NCI-H345 treated with DMSO at 0.1 percent for 48 hours (cell line): ENCODE measurements at regions not wholly inside any gene's neighbourhood (a gene's known extent, or its start where the extent isn't known, plus 50 kb on each side); places are given as distances from the start of the nearest gene placed in this dataset.

ENCODE experiments used
- DNase-seq: peaks from one replicate; lab custom pipeline; 2025; ENCODE audit not compliant: unreplicated experiment; lab: John Stamatoyannopoulos, UW

DNA sequence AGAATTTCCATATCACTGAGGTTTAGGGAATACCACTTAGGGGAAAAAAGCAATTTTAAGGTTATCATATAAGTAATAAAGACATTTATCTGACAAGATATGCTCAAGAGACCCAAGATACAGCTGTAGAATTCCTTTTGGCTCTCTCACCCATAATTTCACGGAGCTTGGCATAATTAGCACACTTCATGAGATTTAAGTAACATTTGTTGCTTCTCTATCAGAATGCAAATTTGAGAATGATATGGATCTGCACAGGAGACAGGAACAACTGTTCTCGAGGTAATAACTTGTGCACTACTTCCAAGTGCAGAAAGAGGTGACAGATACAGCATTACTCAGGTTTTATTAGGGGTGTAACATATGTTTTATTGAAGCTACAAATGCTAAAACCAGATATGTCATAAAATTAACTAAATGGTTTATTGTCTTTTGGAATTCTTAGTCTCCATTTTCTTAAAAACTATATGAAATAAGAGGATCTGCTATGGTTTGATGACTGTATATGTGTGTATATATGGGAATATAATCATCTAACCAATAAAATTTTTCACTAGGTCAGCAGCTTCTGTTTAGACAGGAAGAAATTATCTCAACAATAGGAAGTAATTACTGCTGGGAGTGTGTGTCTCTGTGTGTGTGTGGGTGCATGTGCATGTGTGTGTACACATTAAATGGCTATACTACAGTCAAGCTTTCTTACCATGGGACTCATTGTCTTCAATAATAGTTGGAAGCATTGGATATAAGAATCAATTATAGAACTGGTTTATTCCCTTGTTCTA is 401.3 kb downstream of the PCDH17 start:
- no peak for DNase-seq

DNA sequence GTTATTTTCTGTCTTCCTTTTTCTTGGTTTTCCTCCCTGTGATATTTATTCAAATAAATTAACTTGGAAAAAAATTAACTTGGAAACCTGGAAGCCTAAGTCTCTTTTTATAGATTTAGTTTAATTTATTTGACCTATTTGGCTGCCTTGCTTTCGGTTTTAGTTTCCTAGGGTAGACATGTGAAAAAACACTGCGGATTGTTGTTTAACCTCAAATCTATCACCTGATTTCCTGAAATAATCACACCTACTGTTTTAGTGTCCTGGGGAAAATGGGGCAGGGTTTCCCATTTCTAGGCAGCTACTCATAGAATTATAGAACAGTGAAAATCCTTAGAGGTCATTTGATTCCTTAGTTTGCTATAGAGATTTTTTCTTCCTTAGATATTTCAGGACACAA is 412.4 kb downstream of the PCDH17 start:
- no peak for DNase-seq

DNA sequence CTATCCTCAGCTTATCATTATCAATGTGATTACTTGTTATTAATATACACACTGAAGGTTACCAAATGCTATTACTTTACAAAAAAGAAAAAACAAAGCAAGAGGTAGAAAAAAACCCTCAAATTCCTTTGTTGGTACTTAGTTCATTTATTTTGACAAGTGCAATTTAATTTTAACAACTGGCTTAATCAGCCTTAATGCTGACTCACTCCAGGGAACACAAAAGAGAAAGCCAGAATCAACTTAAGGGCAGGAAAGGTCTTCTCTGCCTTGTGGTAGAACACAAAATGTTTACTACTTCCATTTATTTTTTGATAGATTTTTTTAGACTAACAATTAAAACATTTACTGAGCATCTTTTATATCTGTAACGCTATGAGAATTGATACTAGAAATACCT is 417.1 kb downstream of the PCDH17 start:
- no peak for DNase-seq

DNA sequence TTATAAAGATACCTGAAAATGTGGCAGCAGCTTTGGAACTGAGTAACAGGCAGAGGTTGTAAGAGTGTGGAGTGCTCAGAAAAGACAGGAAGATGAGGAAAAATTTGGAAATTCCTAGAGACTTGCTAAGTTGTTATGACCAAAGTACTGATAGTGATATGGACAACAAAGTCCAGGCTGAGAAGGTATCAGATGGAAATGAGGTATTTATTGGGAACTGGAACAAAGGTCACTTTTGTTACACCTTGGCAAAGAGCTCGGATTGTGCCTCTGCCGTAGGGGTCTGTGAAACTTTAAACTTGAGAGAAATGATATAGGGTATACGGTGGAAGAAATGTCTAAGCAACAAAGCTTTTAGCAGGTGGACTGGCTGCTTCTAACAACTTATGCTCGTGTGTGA is 419.9 kb downstream of the PCDH17 start:
- no peak for DNase-seq

DNA sequence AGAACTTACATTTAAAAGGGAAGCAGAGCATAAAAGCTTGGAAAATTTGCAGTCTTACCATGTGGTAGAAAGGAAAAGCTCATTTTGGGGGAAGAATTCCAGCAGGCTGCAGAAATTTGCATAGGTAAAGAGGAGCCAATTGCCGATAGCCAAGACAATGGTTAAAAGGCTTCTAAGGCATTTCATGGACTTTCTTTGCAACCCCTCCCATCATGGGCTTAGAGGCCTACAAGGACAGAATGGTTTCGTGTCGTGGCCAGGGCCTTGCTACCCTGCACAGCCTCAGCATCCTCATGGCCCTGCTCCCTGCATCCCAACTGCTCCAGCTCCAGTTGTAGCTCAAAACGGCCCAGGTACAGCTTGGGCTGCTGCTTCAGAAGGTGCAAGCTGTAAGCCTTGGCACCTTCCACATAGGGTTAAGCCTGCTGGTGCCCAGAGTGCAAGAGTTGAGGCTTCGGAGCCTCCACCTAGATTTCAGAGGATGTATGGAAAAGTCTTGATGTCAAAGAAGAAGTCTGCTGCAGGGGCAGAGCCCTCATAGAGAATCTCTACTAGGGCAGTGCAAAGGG is 420.3 kb downstream of the PCDH17 start:
- no peak for DNase-seq

DNA sequence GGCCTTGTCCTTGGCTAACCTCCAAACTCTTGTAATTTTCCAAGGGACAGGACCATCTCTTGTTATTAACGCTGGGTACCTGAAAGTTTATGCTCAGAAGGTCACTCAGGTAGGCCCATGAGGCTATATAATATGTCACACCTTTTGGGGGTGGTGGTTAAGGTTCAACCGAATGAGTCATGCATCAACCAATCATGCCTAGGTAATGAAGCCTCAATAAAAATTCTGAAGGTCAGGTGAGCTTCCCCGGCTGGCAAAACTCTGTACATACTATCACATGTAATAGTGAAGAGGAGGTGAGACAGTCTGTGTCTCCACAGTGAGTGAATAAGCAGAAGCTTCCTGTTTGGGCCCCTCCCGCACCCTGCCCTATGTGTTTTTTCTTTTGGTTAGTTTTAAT is 424.9 kb downstream of the PCDH17 start:
- no peak for DNase-seq

DNA sequence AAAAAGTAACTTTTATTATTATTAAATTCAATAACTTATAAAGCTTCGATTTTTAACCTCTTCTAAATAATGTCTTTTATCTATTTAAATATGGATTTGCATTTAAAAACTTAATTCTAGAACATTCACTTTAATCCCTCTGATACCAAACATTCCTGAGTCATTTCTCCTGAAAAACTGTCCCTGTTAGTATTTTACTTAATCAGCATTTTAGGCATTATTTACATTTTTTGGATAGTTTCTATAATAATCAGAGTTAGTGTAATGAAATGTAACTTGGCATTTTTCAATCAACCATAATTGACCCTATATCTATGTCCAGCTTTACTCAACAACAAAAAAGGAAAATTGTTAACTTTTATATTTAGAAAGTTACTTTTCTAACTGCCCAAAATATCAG is 428.1 kb downstream of the PCDH17 start:
- no peak for DNase-seq

DNA sequence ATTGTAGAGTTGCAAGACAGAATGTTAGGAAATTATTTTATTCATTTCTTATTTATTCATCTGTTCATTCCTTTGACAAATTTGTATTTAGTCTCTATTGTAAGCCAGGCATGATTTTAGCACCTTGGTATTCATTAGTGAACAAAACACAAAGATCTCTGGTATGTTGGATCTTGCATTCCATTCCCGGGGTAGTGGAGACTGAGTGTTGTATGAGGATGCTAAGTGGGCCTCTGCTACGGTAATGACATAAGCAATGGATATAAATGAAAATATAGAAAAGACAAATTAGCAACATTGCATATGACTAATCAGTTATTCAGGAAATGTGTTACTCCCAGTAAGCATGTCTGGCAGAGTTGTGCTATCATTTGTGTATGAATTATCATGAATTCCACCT is 449.3 kb downstream of the PCDH17 start:
- DNase-seq, result no peak

DNA sequence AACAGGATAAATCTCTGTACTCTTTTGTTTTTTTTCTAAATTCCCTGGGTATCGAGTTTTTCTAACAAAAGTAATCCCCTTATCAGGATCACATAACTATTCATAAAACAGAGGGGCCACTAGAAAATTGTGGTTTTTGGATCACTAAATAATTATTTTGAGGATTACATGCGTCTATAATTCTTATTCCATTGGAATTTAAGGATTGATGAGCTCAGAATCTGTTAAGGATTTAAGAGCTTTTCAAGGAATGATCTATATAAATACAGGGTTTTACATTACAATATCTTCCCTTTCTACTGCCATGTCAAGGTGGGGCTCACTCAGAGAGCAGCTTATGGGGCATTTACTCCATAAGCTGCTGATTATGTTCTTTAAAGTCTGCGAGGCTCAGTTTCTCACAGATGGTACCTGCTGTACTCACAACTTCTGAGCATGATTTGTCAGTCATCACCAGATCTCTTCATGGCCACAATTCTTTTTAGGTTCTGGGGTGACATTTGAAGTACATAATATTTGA is 449.8 kb downstream of the PCDH17 start:
- DNase-seq, result no peak

DNA sequence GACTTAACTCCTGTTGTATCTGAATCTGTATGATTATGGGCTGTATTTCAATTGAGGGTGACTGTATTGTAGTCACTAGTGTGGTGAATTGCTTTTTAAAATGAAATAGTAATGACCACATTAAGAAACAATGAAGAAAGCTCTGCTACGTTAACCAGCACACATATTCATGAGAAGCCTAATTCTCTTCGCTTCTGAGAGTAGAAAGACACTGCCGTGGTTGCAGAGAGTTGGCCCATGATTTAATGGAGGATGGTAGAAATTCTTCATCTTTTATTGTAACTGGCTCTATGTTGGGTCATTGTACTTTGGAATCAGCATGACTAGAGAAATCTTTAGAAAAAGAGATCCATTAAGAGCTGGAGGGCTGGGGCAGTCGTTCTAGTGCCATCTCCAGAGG is 451.5 kb downstream of the PCDH17 start:
- DNase-seq, result no peak

DNA sequence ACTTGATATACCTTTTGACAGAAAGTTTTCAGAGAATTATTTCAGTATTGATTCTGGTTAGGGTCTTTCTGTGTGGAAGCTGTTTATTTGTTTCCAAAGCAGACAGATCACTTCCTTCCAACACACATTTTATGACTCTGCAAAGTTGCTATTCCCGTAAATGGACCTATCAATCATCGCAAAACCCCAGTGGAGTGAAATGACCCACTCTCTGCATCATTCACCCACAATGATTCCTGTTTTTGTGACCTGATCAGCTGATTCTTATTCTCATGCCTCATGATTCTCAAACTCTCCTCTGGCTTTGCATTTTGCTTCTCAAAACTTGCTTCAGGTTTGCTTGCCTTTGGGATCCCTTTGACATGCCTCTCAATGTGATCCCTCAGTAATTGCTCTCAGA is 453.7 kb downstream of the PCDH17 start:
- DNase-seq, result no peak

DNA sequence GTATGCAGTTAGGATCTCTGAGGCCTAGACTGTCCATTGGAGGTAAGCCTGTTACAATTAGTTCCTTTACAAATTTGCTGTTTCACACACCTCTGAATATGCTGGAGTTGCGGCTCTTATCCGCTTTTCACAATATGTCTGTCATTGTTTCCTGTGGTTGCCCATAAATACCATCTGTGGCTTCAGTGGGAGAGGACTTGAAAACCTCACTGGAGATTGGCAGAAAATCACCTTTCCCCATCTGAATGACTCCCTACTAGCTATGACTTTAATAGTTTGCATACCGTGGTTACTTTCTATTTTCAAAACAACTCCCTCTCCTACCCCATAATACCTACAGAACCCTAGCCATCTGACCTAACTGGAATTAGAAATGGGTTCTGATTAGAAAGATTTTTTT is 454.3 kb downstream of the PCDH17 start:
- DNase-seq, result no peak

DNA sequence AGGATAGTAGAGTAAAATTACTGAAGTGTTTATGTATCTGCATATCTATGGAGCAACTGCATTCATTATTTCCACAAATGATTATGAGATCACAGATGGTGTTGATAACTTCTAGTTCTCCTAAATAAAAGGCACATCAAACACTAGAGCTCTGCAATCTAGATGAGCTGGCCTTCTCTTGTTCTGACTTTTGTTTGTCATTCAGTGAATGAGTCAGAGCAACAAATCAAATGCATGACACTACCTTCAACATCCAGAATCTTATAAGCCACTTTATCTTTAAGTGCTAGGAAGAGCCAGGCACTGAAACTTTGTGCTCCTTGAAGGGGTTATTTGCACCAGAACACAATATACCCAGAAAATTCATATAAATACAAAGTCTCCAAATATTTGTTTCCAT is 456.0 kb downstream of the PCDH17 start:
- DNase-seq, result no peak

DNA sequence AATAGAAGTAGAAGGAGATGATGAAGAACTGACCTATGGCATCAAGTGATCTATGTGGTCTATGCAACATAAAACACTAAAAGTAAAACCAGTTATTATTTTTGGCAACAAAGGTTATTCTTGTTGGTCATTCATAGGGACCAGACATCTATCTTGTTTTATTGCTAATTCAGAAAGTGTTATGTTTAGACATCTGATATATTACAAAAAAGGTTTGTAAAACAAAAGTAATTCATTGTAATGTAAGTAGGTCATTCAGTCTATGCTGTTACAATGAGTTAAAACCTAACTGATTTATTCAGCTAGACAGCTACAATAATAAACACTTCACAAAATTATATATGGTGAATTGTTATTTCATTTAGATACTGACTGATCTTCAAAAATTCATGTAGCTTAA is 461.9 kb downstream of the PCDH17 start:
- DNase-seq, result no peak

DNA sequence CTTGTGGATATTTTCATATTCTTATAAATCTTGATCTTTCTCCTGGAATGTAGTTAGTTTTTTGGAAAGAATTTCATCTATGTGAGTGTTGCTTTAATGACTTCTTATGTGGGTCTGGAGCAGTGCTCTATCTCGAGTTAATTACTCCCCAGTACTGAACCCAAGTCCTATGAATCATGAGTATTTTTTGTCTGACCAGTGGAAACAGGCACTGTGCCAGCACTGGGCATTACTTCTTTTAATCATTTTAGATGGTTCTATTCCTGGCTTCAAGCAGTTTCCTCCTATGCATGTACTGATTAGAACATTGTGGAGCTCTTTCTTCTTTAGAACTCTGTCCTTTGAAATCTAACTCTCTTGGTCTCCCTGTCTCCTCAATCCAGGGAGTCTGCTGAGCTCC is 466.3 kb downstream of the PCDH17 start:
- no peak for DNase-seq

DNA sequence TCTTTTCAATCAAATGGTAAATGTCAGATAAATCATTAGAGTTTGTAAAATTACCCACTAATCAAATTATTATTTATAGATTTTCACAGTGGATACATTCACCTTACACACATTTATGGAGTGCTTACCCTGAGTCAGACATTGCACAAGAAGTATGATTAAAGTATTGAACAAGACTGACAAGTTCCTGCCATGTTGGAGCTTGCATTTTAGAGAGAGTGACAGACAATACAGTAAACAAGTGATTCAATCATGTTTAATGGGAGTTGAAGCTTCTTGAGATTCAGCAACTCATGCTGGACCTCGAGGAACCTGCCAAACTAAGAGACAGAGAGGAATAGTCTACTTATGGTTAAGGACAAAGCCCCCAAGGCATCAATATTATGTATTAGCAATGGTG is 487.8 kb downstream of the PCDH17 start:
- no peak for DNase-seq

DNA sequence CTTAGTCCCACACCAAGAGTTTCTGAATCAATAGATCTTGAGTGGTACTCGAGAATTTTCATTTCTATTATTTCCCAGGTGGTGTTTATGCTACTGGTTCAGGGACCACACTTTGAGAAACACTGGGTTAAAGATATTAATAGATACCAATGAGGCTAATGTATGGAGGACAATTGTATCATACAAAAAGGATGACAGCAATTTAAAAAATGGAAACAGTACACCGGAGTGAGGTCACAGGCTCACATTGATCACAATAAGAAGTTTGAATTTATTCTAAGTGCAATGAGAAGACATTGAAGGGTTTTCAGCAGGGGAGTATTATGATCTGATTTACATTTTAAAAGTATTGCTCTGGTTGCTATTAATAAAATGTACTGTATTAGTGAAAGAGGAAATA is 488.3 kb downstream of the PCDH17 start:
- no peak for DNase-seq

DNA sequence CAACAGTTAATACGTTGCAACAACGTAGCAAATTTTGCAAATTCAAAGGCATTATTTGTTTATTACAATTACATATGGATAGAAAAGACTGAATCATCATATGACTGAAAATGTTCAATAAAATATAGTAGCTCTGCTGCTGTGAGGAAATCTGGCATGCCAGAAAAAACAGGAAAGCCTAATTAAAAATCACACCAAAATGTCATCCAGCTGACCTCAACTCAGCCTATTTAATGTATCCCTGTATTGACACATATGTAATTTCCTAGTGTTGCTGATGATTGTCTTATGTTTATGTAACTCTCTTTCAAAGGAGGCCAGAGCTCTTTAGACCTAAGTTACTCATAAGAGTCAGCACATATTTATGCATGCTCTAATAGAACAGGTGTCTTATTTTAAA is 495.0 kb downstream of the PCDH17 start:
- no peak for DNase-seq

DNA sequence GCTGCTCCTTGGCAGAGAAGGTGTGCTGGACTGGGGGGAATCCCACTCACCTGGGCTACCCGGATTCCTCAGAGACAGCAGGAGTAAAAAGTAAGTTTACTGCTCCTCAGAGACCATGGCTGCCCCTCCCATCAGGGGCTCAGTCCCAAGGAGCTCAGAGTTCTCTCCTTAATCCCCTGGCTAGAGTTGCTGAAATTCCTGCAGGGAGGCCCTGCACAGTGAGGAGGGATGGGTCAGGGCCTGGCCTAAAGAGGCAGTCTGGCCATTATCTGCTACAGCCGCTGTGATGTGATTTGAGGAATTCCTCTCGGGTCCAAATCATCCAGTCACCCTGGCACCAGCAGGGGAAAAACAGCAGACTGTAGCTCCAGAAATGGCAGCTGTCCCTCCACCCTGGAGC is 502.5 kb downstream of the PCDH17 start:
- no peak for DNase-seq

DNA sequence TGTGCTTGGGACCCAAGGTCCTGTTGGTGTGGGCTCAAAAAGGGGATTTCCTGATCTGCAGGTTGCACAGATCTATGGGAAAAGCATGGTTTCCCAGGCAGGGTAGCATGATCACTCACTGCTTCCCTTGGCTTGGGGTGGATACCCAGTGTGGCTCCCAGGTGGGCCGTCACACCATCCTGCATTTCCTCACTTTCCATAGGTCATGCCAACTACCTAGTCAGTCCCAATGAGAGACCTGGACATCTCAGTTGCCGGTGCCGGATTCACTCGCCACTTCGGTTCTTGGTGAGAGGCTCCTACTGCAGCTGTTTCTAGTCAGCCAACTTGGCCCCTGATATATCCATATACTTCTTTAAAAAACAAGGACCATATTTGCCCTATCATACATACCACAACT is 503.0 kb downstream of the PCDH17 start:
- DNase-seq, result no peak

DNA sequence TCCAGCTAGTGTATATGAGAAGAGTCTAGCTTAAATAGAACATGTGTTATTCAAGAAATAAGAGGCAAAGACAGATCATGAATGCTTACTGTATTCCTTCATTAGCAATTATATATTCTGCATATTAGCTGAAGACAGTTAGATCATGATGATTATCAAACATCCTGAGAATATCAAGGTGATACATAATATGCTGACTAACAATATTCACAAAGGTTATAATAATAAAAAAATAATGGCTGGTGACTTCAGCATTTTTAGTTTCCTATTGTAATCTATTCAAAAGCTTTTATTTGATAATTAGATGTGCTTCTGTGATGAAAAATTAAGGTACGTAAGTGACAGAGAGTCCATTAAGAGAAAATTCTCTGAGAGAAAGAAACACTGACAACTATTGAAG is 511.4 kb downstream of the PCDH17 start:
- no peak for DNase-seq

DNA sequence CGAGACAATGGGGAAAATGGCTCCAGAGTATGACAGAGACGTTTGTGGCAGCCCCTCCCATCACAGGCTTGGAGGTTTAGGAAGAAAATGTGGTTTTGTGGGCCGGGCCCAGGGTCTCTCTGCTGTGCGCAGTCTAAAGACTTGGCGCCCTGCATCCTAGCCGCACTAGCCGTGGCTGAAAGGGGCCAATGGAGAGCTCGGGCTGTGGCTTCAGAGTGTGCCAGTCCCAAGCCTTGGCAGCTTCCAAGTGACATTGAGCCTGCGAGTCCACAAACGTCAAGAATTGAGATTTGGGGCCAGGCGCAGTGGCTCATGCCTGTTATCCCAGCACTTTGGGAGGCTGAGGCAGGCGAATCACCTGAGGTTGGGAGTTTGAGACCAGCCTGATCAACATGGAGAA is 513.1 kb downstream of the PCDH17 start:
- no peak for DNase-seq

DNA sequence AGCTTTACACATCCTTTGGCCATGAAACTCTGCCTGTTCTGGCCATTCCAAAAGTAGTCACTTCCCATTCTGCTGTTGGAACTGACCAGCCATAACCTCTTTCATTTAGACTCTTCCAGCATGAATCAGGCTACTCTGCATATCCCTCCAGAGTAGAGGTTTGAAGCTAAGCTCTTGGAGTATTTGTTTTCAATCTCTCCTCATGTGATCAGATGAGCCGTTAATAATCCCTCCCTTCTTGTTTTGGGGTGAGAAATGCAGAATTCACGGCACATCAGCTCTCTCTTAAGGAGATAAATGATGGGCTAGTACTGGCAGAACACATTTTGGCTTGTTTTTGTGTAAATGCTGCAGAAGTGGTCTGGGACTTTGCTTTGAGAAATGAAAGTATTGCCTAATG is 519.9 kb downstream of the PCDH17 start:
- no peak for DNase-seq
